GM12875 (cell line): ENCODE measurements at regions not wholly inside any gene's neighbourhood (a gene's known extent, or its start where the extent isn't known, plus 50 kb on each side); places are given as distances from the start of the nearest gene placed in this dataset.

Source experiments
- H3K4me3 ChIP-seq: one replicate; pipeline ENCODE4 v1.5.1; 2011; ENCODE audit warnings: low read depth, low read length, control low read depth
- TF ChIP-seq, protein P1 (sequence below): IDR thresholded peaks from 2 replicates; pipeline ENCODE4 v1.5.1; 2011; ENCODE audit warnings: low read depth, mild to moderate bottlenecking, control low read depth, inconsistent platforms, low read length, moderate library complexity, borderline replicate concordance; ENCODE audit not compliant: insufficient read depth

- TF ChIP-seq, protein P1, sequence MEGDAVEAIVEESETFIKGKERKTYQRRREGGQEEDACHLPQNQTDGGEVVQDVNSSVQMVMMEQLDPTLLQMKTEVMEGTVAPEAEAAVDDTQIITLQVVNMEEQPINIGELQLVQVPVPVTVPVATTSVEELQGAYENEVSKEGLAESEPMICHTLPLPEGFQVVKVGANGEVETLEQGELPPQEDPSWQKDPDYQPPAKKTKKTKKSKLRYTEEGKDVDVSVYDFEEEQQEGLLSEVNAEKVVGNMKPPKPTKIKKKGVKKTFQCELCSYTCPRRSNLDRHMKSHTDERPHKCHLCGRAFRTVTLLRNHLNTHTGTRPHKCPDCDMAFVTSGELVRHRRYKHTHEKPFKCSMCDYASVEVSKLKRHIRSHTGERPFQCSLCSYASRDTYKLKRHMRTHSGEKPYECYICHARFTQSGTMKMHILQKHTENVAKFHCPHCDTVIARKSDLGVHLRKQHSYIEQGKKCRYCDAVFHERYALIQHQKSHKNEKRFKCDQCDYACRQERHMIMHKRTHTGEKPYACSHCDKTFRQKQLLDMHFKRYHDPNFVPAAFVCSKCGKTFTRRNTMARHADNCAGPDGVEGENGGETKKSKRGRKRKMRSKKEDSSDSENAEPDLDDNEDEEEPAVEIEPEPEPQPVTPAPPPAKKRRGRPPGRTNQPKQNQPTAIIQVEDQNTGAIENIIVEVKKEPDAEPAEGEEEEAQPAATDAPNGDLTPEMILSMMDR, result no peak
- H3K4me3 ChIP-seq, result no peak overlapping the region
Observed at GRCh38 chr15:62497356-62497755, 332.3 kb upstream of the C2CD4B start.

- TF ChIP-seq, protein P1, result no peak
- H3K4me3 ChIP-seq, result no peak overlapping the region
Observed at GRCh38 chr15:62498278-62498677, 333.2 kb upstream of the C2CD4B start.

- H3K4me3 ChIP-seq, result no peak overlapping the region
Observed at GRCh38 chr15:62498712-62499111, 333.6 kb upstream of the C2CD4B start.

GRCh38 chr15:62500325-62500724 lies 335.2 kb upstream of the C2CD4B start:
- no peak overlapping the region for H3K4me3 ChIP-seq
- TF ChIP-seq, protein P1, result no peak

More at GRCh38 chr15:62498712-62499111, 333.6 kb upstream of the C2CD4B start:
- TF ChIP-seq, protein P1, result no peak

DNA sequence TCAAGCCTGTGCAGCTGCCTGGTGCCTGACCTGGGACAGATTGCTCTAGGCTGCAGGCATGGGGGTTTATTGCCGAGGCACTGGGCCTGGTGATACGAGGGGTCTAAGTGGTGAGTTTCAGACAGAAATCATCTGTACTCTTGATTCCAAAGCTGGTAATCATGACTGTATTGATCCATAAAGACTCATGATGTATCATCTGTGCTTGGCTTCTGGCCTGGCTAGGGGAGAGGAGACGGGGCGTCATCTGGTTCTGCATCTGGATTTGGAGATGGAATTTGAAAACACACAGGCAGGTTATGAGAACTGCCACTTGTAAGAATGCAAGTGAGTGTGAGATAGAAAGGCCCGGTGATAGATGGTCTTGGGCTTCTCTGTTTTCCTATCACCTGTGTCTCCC lies 337.4 kb upstream of the C2CD4B start:
- TF ChIP-seq, protein P1, result no peak
- H3K4me3 ChIP-seq, result no peak overlapping the region

- H3K4me3 ChIP-seq, result no peak overlapping the region
- TF ChIP-seq, protein P1, result no peak
Observed at GRCh38 chr15:62503451-62503850, 338.4 kb upstream of the C2CD4B start.

GRCh38 chr15:62505762-62506161 lies 340.7 kb upstream of the C2CD4B start:
- no peak overlapping the region for H3K4me3 ChIP-seq
- TF ChIP-seq, protein P1, result no peak
